Liver (tissue), 3 donors: ENCODE measurements at regions not wholly inside any gene's neighbourhood (a gene's known extent, or its start where the extent isn't known, plus 50 kb on each side); places are given as distances from the start of the nearest gene placed in this dataset.

Experiments
- ATF3 ChIP-seq: IDR thresholded peaks from 2 replicates; pipeline ENCODE4 v1.6.1; 2016; ENCODE audit warnings: antibody characterized with exemption
- CTCF ChIP-seq: fragments of 150-350 bp; IDR thresholded peaks from 2 replicates; pipeline ENCODE4 v1.5.1; 2017; ENCODE audit warnings: improper control_type of control experiment, low read depth, low read length; ENCODE audit not compliant: missing input control
- JUND ChIP-seq, 2 donors: IDR thresholded peaks; 2 replicates each; pipeline ENCODE4 v1.6.1; 2016; ENCODE audit warnings: antibody characterized with exemption in 2 of 2
- REST ChIP-seq: IDR thresholded peaks from 2 replicates; pipeline ENCODE4 v1.6.1; 2016; ENCODE audit warnings: antibody characterized with exemption, mild to moderate bottlenecking
- donor health status: healthy.
- donor health status: healthy.

- TF ChIP-seq REST (no peak), ATF3 (no peak), JUND (IDR thresholded peaks at IDR 0.05) (no peak), CTCF (no peak)
Observed at GRCh38 chr4:148847544-148848255, 405.5 kb upstream of the NR3C2 start.
